NCI-H2107 treated with DMSO at 0.1 percent for 48 hours (cell line): ENCODE measurements at regions not wholly inside any gene's neighbourhood (a gene's known extent, or its start where the extent isn't known, plus 50 kb on each side); places are given as distances from the start of the nearest gene placed in this dataset.

Experiments
- DNase-seq: peaks from one replicate; lab custom pipeline; 2025; ENCODE audit not compliant: unreplicated experiment; lab: John Stamatoyannopoulos, UW

DNA sequence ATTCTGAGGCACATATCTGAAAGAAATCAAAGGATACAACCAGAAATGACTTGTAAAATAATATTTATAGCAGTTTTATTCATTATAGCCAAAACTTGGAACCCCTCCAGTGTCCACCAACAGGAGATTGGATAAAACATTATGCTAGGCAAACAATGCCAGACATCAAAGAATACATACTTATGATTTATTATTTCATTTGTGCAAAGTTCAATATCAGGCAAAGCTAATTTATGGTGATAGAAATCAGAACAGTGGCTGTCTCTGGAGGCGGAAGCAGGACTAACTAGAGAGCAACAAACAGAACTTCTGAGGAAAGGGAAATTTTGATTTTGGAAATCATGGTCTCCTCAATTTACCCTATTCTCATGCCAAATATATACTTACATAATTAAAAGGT is 193.1 kb downstream of the ICE1 start:
- no peak for DNase-seq

DNA sequence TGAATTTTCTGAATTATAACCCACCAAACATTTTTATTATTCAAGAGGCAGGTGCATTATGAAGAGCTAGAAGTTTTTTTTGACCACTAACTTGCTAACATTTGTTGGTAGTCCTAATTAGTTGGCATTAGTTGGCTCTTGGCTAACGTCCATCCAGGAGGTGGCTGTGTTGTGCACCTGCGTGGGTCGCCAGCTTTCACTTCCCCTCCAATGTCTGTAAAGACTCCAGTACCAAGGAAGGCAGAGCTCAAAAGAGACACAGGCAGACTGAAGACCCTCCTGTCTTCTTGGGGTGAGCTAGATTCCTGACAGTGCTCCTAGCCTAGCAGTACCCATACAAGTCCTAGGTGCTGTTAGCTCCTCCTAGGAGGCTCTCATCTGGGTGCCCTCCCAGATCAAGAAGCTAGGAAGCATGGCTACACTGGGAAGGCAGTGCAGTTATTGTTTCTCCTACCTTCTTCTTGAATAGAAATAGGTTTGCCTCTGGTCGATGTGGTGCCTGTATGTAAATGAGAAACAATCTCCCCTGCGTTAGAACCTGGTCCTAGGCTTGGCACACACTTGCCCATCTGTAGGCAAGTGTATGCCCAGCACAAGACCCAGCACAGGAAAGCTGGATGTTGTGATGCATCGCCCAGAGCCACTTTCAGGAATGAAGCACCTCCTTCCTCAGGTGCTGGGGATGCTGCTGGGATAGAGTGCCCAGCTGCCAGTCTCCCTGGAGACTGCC is 190.9 kb downstream of the ICE1 start:
- DNase-seq: no peak

DNA sequence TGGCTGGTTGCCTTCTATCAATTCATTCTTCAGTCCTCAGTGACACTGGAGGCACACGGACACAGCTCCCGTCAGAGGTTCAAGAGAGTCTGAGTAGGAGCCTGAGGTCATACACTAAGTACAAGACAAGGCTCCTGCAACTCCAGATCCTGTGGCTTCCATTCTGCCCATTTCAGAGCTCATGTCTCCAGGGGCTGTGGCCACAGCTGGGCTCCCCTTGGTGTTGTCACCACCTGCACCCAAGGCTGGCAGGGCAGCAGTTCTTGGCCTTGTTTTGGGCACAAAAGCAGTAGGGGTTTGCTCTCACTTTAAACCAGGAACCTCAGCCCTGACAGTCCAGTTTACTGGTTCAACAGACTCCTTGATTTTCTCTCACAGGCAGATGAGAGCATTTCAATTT is 189.6 kb downstream of the ICE1 start:
- DNase-seq: no peak

DNA sequence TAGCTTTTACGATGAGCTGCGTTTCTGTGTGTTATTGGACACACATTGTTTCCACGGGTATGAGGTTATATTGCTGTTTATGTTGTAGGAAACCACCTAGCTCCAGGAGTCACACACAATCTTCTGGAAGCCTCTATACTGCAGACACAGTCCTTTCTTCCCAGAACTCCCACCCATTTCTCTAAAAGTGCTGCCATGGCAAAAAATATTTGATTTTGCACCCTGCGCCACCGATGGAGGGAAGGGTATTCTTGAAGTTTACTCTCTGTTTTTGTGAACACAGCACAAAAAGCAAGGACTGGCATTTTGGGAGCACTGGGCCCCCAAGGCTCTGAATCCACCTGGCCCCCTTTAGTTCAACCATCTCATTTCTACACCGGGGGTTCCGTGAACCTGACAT is 187.5 kb downstream of the ICE1 start:
- no peak for DNase-seq

DNA sequence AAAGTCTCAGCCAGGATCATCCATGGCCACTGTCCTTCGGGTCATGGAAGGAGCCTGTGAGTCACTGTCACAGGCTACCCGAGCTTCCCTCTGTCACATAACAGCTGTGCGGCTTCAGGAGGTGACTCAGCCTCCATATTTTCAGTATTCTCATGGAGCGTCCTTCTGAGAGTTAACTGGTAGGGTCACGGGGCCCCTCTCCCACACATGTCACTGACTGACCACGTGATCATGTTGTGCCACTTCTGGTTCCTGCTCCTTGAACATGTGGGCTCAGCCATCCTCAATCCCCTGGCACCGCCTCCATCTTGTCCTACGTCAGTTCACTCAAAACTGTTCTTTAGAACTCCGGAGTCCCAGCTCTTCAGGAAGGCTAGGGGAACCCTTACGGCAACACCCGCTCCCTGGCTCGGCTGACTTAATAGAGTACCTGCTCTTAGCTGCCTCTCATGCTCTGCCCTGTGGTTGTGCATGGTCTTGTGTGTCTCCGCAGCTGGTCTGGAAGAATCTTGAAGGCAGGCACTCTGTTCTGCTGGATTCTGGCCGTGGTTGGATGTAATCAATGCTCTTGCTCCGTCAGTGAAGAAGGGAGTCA is 182.8 kb downstream of the ICE1 start:
- DNase-seq: no peak

DNA sequence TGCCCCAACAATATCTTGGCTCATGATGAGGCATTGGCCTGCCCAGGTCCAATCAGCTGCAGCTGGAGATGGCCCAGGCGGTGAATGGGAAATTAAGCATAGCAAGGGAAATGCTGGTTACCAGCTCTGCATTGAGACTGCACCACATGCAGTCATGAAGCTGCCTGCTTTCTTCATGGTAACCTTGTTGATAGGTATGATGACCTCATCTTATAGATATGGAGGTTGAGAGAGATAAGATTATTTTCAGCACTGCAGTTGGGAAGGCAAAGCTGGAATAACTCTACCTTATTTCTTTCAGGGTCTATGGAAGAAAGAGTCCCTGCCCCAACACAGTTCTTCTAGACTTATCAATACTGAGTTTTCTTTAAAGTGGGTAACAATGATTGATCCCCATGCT is 180.1 kb downstream of the ICE1 start:
- DNase-seq: no peak

DNA sequence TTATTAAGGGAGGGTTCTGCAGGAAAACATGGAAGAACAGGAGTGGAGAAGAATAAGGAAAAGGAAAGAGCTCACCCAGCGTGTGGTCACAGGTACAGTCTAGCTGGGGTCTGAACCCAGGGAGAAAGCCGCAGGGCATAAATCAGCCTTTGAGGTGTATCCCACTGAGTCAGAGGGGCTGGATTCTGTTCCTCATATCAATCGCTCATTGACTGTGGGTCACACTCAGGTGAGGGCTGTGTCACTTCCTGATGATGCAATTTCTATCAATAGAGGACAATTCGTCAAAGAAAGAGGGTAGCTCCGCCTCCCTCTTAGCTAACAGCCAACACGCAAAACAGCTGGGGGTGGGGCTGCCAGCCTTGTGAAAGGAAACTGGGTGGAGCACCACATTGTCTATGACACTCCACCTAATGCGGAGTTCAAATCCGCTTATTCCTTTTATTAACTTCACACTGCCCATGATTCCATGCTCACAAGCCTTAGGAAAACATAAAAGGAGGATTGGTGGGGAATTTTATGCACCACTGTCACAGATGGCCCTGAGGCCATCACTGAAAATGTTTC is 176.2 kb downstream of the ICE1 start:
- DNase-seq: no peak

DNA sequence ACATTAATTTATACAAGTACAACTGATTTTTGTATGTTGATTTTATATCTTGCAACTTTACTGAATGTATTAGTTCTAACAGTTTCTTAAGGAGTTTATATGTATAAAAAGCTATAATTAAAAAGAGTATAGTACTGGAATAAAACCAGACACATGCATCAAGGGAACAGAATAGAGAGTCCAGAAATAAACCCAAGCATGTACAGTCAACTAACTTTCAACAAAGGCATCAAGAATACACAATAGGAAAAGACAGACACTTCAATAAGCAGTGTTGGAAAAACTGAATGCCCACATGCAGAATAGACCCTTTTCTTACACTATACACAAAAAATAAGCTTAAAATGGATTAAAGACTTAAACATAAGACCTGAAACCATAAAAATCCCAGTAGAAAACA is 170.9 kb downstream of the ICE1 start:
- DNase-seq: no peak

DNA sequence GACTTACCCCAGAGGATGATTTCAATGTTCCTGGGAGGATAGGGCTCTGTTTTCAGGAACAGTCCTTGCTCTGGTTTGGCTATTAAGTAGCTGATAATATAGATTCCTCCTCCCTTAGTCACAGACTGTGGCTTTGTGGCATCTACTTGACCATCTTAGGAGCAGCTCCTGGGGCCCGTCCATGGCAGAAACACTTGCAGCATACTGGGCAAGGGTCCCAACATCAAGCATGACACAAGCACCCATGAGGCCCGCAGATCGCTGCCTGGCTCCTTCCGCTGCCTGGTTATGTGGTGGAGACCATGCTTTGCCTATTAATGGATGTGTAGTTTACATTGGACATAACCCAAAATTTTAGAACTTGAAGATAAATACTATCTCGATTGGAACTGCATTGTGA is 170.1 kb downstream of the ICE1 start:
- no peak for DNase-seq

DNA sequence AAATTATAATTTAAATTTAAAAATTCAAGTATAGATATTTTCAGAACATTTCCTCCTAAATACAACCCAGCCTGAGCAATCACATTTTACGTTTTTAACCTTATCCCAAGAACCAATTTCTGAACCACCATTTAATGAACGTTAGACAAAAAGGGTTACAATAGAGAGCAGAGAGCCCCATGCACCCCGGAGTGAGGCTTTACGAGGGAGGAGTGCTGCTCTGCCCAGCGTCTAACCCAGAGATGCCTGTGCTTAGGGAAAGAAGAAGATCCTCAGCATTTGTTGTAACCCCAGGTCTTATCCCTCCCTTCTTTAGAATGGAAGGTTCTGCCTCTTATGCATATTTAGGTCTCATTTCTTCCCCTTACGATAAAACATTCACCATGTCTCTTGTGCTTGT is 169.1 kb downstream of the ICE1 start:
- DNase-seq: no peak

DNA sequence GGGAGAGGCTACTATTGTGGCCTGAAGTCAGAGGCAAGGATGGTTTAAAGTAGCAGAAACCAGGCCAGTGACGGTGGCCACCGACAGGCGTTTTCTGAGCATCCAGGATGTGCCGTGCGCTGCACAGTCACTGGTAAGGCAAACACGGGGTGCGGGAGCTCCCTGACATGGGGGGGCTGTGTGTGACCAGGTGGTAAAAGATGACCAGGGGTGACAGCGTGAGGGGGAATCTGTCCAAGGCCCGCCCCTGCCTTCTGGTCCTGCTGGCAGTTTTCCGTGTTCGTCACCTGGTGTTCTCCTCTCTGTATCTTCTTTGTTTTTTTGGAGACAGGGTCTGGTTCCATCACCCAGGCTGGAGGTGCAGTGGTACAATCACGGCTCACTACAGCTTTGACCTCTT is 167.4 kb downstream of the ICE1 start:
- no peak for DNase-seq

DNA sequence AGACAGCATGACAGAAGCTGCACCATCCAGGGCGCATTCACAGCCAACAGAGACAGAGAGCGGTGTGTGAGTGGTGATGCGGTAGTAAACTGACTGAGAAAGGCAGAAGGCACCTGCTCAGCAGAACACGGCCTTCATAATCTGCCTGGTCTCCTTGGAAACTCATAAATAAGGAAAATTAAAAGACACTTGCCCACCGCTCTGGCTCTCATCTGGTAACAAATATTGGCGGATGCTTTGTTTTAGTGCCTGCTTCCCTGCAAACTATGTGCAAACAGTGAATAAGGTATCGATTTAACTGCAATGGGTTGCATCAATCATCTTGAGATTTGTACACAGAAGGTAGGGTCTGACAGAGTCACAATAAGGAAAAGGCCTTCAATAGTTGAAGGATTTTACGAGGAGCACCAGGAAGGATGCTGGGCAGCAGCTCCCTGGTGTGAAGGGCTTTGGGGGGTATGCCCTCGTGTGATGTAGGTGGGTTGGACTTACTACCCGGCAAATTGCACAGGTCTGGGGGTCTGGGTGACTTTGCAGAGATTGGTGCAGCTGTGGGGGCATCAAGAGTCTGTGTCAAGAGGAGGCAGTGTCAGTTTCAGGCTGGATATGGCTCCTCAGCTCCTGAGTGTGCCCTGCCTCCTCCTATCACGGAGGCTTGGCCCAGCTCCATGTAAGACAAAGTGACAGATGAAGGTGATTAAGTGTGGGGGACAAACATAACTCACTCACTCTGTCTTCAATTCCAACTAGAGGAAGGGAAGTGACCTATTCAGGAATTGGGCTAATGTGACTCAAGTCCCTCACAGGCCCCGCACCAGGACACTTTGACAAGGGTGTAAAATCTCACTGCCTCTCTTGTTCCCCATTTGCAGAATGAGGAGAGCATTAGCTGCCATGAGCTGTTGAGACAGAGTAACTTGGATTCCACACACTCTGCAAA is 166.7 kb downstream of the ICE1 start:
- no peak for DNase-seq

DNA sequence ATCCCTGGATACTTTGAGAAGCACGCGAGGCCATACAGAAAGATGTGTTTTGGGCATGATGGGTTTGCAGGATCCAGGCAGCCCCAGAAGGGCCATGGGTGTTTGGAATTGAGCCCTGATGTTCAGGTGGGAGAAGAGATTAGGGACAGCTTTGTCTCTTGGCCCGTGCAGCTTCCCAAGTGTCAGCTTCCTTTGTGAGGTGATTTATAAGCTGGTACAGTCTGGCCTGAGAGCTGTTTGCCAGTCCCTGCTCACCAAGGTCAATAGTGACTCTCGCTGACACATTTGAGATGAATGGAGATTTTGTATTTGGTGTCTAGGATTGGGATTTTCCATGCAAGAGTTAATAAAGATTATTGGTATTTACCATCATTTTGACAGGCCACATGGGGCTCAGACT is 165.9 kb downstream of the ICE1 start:
- DNase-seq: no peak

DNA sequence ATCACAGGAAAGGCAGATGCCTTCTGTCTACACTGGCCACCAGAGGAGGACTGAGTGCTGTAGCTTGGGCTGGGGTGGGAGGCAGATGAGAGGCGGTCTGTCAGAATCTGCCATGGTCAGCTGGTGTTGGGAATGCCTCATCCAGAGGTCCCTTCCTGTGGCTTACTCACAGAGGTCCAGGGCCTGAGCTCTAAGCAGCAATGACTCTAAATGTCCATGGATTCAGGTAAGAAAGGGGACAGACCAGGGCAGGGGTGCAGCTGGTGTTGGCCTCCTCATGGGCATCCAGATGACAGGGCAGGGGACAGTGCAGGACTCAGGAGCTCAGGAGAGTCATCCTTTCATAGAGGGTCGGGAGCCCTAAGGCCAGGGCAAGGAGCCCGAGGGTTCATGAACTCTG is 165.0 kb downstream of the ICE1 start:
- no peak for DNase-seq

DNA sequence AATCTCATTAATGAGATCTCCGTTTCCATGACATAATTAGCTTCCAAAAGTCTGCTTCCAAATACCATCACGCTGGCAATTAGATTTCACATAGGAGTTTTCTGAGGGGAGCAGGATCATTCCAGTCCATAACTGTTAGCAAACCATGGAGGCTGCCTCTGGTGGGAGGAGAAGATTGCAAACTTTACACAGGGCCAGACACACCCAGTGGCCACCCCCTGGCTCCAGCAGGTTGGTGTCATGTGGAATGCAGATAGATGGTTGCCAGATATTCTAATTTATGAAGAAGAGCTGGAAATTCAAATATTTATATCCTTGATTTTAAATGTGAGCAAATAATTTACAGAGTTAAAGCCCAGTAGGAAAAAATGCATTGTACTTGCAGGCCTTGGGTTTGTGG is 164.2 kb downstream of the ICE1 start:
- DNase-seq: no peak

DNA sequence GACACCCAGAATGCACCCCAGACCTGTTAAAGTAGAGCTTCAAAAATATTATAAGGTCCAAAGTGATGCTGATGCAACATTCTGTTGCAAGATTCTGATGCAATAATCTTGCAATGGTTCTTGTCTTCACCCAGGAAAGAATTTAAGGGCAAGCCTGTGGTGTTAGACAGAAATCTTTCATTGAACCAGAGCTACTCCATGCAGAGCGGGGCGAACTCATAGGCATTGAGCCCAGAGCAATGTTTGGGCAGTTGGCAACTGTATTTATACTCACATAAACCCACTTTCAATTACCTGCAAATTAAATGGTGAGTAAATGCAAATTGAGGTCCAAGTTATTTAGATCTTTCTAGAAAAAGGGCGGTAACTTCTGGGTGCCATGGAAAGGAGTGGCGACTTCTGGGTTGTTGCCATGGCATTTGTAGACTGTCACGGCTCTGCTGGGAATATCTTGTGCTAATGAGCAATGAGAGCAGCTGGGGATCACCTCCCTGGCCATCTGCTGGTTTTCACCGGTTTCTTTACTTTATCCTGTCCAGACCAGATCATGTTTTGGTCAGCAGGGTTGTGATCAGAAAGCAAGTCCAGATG is 163.4 kb downstream of the ICE1 start:
- DNase-seq: no peak

DNA sequence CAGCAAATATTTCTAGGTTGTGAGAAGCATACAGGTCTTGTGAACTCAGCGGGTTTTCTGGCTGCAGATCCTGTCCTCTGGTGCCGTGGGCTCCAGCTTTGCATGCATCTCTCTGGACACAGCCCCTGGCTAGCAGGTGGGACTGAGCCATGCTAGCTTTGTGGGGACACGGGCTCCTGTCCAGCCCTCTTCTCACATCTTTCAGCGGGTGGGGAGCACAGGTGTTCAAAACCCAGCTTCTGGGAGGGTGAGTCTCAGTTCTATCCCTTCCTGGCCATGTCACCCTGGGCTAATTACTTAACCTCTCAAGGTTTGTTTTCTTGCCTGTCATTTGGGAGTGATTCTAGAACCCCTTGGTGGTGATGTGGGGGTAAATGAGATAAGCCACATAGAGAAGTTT is 162.3 kb downstream of the ICE1 start:
- no peak for DNase-seq

DNA sequence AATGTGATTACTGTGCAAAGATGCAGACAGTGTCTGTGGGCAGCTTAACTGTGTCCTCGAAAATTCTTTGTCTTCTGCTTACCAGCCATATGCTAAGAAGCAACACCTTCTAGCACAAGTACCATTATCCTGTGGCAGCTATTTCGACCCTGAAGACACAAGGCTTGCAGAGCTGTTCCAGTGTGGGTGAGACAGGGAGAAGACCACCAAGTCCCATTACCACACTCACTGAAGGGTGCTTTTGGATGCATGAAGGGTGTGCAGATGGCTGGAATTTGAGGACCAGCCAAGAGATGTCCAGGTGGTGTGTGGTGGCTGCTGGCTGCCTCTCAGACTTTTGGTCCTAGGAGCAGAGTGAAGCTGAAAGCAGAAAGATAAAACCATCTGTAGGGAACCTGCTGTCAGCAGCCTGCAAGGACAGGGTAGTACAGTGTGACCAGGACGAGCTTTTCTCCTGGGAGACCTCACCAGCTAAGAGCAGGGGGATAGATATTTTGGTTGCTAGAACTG is 161.8 kb downstream of the ICE1 start:
- no peak for DNase-seq

DNA sequence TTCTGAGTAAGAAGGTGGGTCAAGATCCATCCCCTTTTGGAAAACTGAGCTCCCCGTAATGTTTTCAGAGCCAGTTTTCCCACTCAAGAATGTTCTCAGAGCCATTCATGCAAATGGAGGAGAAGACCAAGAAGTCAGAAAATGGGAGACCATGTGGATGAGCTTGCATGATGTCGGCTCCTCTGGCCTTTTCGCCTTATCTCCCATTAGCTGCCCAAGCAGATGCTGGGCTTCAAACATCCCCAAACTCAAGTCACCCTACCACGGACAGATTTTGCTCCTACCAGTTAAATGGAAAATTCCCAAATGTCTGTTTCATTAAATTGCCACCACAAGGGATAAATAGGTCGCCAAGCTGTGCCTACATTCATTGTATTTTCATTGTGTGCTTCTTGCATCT is 161.4 kb downstream of the ICE1 start:
- no peak for DNase-seq

DNA sequence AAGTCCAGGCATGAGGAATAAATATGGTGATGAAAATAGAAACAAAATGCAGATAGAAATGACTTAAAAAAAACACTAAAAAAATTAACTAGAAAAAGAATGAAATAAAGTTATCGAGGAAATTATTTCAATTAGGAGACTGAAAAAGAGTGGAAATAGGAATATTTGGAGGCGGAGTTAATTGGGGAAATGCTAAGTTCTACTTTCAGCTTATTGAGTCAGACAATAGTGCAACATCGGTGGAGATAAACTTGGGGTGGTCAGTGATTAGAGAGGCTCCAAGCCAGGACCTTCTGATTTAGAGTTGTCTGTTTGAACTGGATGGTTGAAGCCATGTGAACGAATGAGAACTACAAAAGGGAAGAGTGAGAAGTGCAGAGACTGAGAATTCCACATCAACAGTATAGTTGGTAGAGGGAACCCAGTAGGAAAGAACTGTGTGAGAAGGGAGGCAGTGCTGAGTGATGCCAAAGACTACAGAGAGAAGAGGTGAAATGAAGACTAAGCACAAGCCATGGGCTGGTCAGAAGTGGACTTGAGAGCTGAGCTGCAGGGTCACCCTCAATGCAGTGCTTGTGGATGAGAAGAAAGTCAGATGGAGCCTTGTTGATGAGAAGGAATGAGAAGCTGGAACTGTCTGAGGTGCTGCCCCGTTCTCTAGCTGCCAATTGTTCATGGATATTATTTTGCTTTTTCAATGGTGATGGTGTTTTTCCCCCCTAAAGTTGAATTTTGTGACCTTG is 160.7 kb downstream of the ICE1 start:
- no peak for DNase-seq
